ENCODE measurements at regions not wholly inside any gene's neighbourhood (a gene's known extent, or its start where the extent isn't known, plus 50 kb on each side); places are given as distances from the start of the nearest gene placed in this dataset.
A peak's percentile ranks its signal among the peaks of the same experiment; 100 is the strongest.

- Histone ChIP-seq H3K27me3 (replicated peaks in 1 of 2; ENCODE audit: control insufficient read depth in 2 of 2, insufficient read depth in 2 of 2, low read length in 1 of 2) (no peaks in the 10 kb centered on the region), H3K9ac (ENCODE audit: control insufficient read depth, insufficient read depth, low read length) (no peak overlapping the region), H3K4me3 (no peak overlapping the region), H3K9me3 (replicated peaks; ENCODE audit: control insufficient read depth, insufficient read depth, low read length) (no peaks in the 10 kb centered on the region), H3K36me3 (ENCODE audit: control insufficient read depth in 2 of 2, insufficient read depth in 2 of 2, low read length in 1 of 2) (no peaks in the 10 kb centered on the region), H3K4me2 (ENCODE audit: control insufficient read depth, insufficient read depth) (no peak overlapping the region), H3K79me2 (ENCODE audit: control insufficient read depth, insufficient read depth, low read length) (no peaks in the 10 kb centered on the region), H4K20me1 (ENCODE audit: control insufficient read depth, insufficient read depth) (no peaks in the 10 kb centered on the region), H3K27ac (ENCODE audit: control insufficient read depth, insufficient read depth) (no peak overlapping the region), H2AFZ (ENCODE audit: control insufficient read depth, low read depth, low read length) (no peak overlapping the region), H3K4me1 (ENCODE audit: control insufficient read depth, insufficient read depth, low read length) (no peaks in the 10 kb centered on the region)
- in situ Hi-C loops (cut with MboI): no loop called here
- ChIA-PET RAD21 (ENCODE audit: unreplicated experiment) (no interaction called here), POLR2A (no interaction called here), CTCF (no interaction called here), SMC1A (ENCODE audit: uncharacterized antibody, unreplicated experiment) (no interaction called here)
- intact Hi-C loops (cut with micrococcal nuclease; ENCODE audit: unreplicated experiment): no loop called here
- WGBS (ENCODE audit: insufficient coverage, insufficient replicate concordance, low lambda C conversion rate, missing lambda C conversion rate): 0% methylated on average over 1 of the region's 1 CpG
- TF ChIP-seq RAD51 (IDR thresholded peaks at IDR 0.05) (peak; percentile 73; the same call in 1 of the 2 replicates), BRCA1 (IDR thresholded peaks at IDR 0.05; ENCODE audit: low read depth, low read length) (no peak), CHD2 (IDR thresholded peaks at IDR 0.05; ENCODE audit: borderline replicate concordance, low read depth, low read length) (no peak)
- no TSS peak for BruUV-seq (replicated peaks)
- ATAC-seq (no peak), FAIRE-seq (no peak), DNase-seq (ENCODE audit: low read depth, low spot score) (no peak)
Observed at GRCh38 chr9:30478684-30479083, 1905.8 kb upstream of the ACO1 start.

DNA sequence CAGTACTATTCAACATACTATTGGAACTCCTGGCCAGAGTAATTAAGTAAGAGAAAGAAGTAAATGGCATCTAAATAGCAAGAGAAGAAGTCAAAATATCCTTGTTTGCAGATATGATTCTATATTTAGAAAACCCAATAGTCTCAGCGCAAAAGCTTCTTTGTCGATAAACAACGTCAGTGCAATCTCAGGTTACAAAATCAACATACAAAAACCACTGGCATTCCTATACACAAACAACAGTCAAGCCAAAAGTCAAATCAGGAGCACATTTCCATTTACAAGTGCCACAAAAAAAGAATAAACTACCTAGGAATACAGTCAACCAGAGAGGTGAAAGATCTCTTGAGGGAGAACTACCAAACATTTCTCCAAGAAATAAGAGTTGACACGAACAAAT, 1901.9 kb upstream of the ACO1 start:
- Histone ChIP-seq H4K20me1 (ENCODE audit: control insufficient read depth, insufficient read depth) (no peaks in the 10 kb centered on the region), H3K4me3 (no peak overlapping the region), H3K9me3 (replicated peaks; ENCODE audit: control insufficient read depth, insufficient read depth, low read length) (no peaks in the 10 kb centered on the region), H2AFZ (ENCODE audit: control insufficient read depth, low read depth, low read length) (no peak overlapping the region), H3K4me1 (ENCODE audit: control insufficient read depth, insufficient read depth, low read length) (no peaks in the 10 kb centered on the region), H3K79me2 (ENCODE audit: control insufficient read depth, insufficient read depth, low read length) (no peaks in the 10 kb centered on the region), H3K27ac (ENCODE audit: control insufficient read depth, insufficient read depth) (no peak overlapping the region), H3K36me3 (ENCODE audit: control insufficient read depth in 2 of 2, insufficient read depth in 2 of 2, low read length in 1 of 2) (no peaks in the 10 kb centered on the region), H3K9ac (ENCODE audit: control insufficient read depth, insufficient read depth, low read length) (no peak overlapping the region), H3K27me3 (replicated peaks in 1 of 2; ENCODE audit: control insufficient read depth in 2 of 2, insufficient read depth in 2 of 2, low read length in 1 of 2) (no peaks in the 10 kb centered on the region), H3K4me2 (ENCODE audit: control insufficient read depth, insufficient read depth) (no peak overlapping the region)
- FAIRE-seq (no peak), DNase-seq (ENCODE audit: low read depth, low spot score) (no peak), ATAC-seq (no peak)
- RAD21 ChIA-PET (ENCODE audit: unreplicated experiment): no interaction called here
- 65% methylated on average over 4 of the region's 4 CpGs for WGBS (ENCODE audit: insufficient coverage, insufficient replicate concordance, low lambda C conversion rate, missing lambda C conversion rate)
- BruUV-seq (replicated peaks): no TSS peak
- in situ Hi-C loops (cut with MboI): no loop called here
- CTCF ChIA-PET: no interaction called here
- SMC1A ChIA-PET (ENCODE audit: uncharacterized antibody, unreplicated experiment): no interaction called here
- intact Hi-C loops (cut with micrococcal nuclease; ENCODE audit: unreplicated experiment): no loop called here
- POLR2A ChIA-PET: no interaction called here
- TF ChIP-seq NR2F1 (conservative IDR thresholded peaks at IDR 0.05) (no peak), TCF7 (IDR thresholded peaks at IDR 0.05; ENCODE audit: borderline replicate concordance) (no peak), SUZ12 (IDR thresholded peaks at IDR 0.05; ENCODE audit: unreplicated experiment) (no peak), POLR2A (IDR thresholded peaks at IDR 0.05; ENCODE audit: low read depth, low read length) (no peak), PML (IDR thresholded peaks at IDR 0.05; ENCODE audit: low read length) (no peak), USF2 (IDR thresholded peaks at IDR 0.05; ENCODE audit: borderline replicate concordance, low read depth, low read length) (no peak), CBX3 (IDR thresholded peaks at IDR 0.05; ENCODE audit: borderline replicate concordance, low read depth) (no peak), CBX5 (IDR thresholded peaks at IDR 0.05; ENCODE audit: low read depth) (no peak), E4F1 (IDR thresholded peaks at IDR 0.05; ENCODE audit: borderline replicate concordance, partially characterized antibody) (no peak), ZZZ3 (IDR thresholded peaks at IDR 0.05; ENCODE audit: control insufficient read depth, insufficient read length, low read depth) (no peak), JUND (IDR thresholded peaks at IDR 0.05; ENCODE audit: low read depth, low read length) (no peak), FOXM1 (IDR thresholded peaks at IDR 0.05; ENCODE audit: low read depth, low read length) (no peak)
